ENCODE measurements at regions not wholly inside any gene's neighbourhood (a gene's known extent, or its start where the extent isn't known, plus 50 kb on each side); places are given as distances from the start of the nearest gene placed in this dataset.

GRCh38 chr4:148737061-148737770 lies 295.0 kb upstream of the NR3C2 start:
- 0% methylated on average over 2 of the region's 2 CpGs for WGBS (ENCODE audit: insufficient coverage, insufficient replicate concordance, low lambda C conversion rate, missing lambda C conversion rate)
- RAD21 ChIA-PET (ENCODE audit: unreplicated experiment) = no interaction called here
- Histone ChIP-seq H2AFZ (ENCODE audit: control insufficient read depth, low read depth, low read length) (no peak overlapping the region), H3K4me3 (no peak overlapping the region), H3K79me2 (ENCODE audit: control insufficient read depth, insufficient read depth, low read length) (no peaks in the 10 kb centered on the region), H3K9me3 (replicated peaks; ENCODE audit: control insufficient read depth, insufficient read depth, low read length) (no peaks in the 10 kb centered on the region), H3K9ac (ENCODE audit: control insufficient read depth, insufficient read depth, low read length) (no peak overlapping the region), H3K4me2 (ENCODE audit: control insufficient read depth, insufficient read depth) (no peak overlapping the region), H3K36me3 (ENCODE audit: control insufficient read depth in 2 of 2, insufficient read depth in 2 of 2, low read length in 1 of 2) (no peaks in the 10 kb centered on the region), H3K27ac (ENCODE audit: control insufficient read depth, insufficient read depth) (no peak overlapping the region), H4K20me1 (ENCODE audit: control insufficient read depth, insufficient read depth) (no peaks in the 10 kb centered on the region), H3K27me3 (replicated peaks in 1 of 2; ENCODE audit: control insufficient read depth in 2 of 2, insufficient read depth in 2 of 2, low read length in 1 of 2) (no peaks in the 10 kb centered on the region), H3K4me1 (ENCODE audit: control insufficient read depth, insufficient read depth, low read length) (no peaks in the 10 kb centered on the region)
- FAIRE-seq = no peak
- ATAC-seq = no peak
- POLR2A ChIA-PET = no interaction called here
- CTCF ChIA-PET = no interaction called here
- intact Hi-C loops (cut with micrococcal nuclease; ENCODE audit: unreplicated experiment) (no loop called here), in situ Hi-C loops (cut with MboI) (no loop called here)
- SMC1A ChIA-PET (ENCODE audit: uncharacterized antibody, unreplicated experiment) = no interaction called here
- DNase-seq (ENCODE audit: low read depth, low spot score) = no peak
- TF ChIP-seq POLR2AphosphoS5 (IDR thresholded peaks at IDR 0.05; ENCODE audit: low read length) (no peak), REST (IDR thresholded peaks at IDR 0.05; ENCODE audit: low read depth, low read length) (no peak), MYC (IDR thresholded peaks at IDR 0.05; ENCODE audit: insufficient read depth, insufficient read length, insufficient replicate concordance, low read length, severe bottlenecking) (no peak), SPI1 (IDR thresholded peaks at IDR 0.05; ENCODE audit: borderline replicate concordance, insufficient read depth, low read depth, low read length) (no peak), NR2F1 (conservative IDR thresholded peaks at IDR 0.05) (no peak), CBFB (IDR thresholded peaks at IDR 0.05; ENCODE audit: low read depth) (no peak), GATAD2B (conservative IDR thresholded peaks at IDR 0.05; ENCODE audit: low read depth) (no peak), EGR1 (IDR thresholded peaks at IDR 0.05; ENCODE audit: borderline replicate concordance in 1 of 2, low read depth in 2 of 2, low read length in 2 of 2) (no peak), CHD4 (IDR thresholded peaks at IDR 0.05) (no peak), E2F8 (IDR thresholded peaks at IDR 0.05; ENCODE audit: low read depth, partially characterized antibody) (no peak), RBBP5 (conservative IDR thresholded peaks at IDR 0.05) (no peak), FOS (IDR thresholded peaks at IDR 0.05; ENCODE audit: borderline replicate concordance, extremely low read depth, insufficient read length) (no peak), YY1 (IDR thresholded peaks at IDR 0.05; ENCODE audit: low read depth, low read length) (no peak), IKZF1 (conservative IDR thresholded peaks at IDR 0.05) (no peak)
- BruUV-seq (replicated peaks) = no TSS peak

All from GM12878 (cell line).